Neural cell (in vitro differentiated cells): ENCODE measurements at regions not wholly inside any gene's neighbourhood (a gene's known extent, or its start where the extent isn't known, plus 50 kb on each side); places are given as distances from the start of the nearest gene placed in this dataset.
"Not testable (repeated sequence)": the region's sequence is repeated elsewhere in the genome, so short reads cannot be mapped to it uniquely, and the experiment has no call there.

Source experiments
- H2AFZ ChIP-seq: fragments of 200-600, 300-800 bp; sonication (generic), shearing (Covaris generic); 2 replicates; pipeline ENCODE4 v1.6.0; 2014; ENCODE audit warnings: low read depth, mild to moderate bottlenecking, antibody characterized with exemption, low read length, moderate library complexity
- H3F3A ChIP-seq: fragments of 200-600 bp; shearing (Covaris generic); 2 replicates; pipeline ENCODE4 v1.6.1; 2016; ENCODE audit warnings: mild to moderate bottlenecking, moderate library complexity, mixed read lengths, antibody characterized with exemption, low read length; ENCODE audit not compliant: insufficient read depth, poor library complexity, severe bottlenecking
- H3K27ac ChIP-seq: fragments of 200-600, 300-800 bp; sonication (generic), shearing (Covaris generic); 2 replicates; pipeline ENCODE4 v1.5.1; 2014; ENCODE audit warnings: mild to moderate bottlenecking, low read length, moderate library complexity
- H3K27me3 ChIP-seq: fragments of 300-800, 200-600 bp; sonication (generic), shearing (Covaris generic); 2 replicates; pipeline ENCODE4 v1.6.0; 2014; ENCODE audit warnings: mild to moderate bottlenecking, low read depth, low read length, moderate library complexity; ENCODE audit not compliant: insufficient read depth
- H3K36me3 ChIP-seq: fragments of 300-800, 200-600 bp; sonication (generic), shearing (Covaris generic); 2 replicates; pipeline ENCODE4 v1.5.1; 2014; ENCODE audit warnings: mild to moderate bottlenecking, antibody characterized with exemption, low read length, moderate library complexity; ENCODE audit not compliant: insufficient read depth
- H3K4me2 ChIP-seq: fragments of 300-800, 200-600 bp; sonication (generic), shearing (Covaris generic); 2 replicates; pipeline ENCODE4 v1.6.0; 2014; ENCODE audit warnings: mild to moderate bottlenecking, low read length
- H3K4me3 ChIP-seq: fragments of 300-800, 200-600 bp; sonication (generic), shearing (Covaris generic); 2 replicates; pipeline ENCODE4 v1.5.1; 2014; ENCODE audit warnings: mild to moderate bottlenecking, low read length, moderate library complexity
- H3K79me2 ChIP-seq: fragments of 200-600 bp; shearing (Covaris generic); replicated peaks from 2 replicates; pipeline ENCODE4 v1.6.0; 2014; ENCODE audit warnings: mild to moderate bottlenecking, low read length, moderate library complexity; ENCODE audit not compliant: insufficient read depth
- H3K9ac ChIP-seq: fragments of 300-800, 200-600 bp; sonication (generic), shearing (Covaris generic); 2 replicates; pipeline ENCODE4 v1.6.1; 2016; ENCODE audit warnings: mild to moderate bottlenecking, low read length, mixed read lengths
- H3K9me2 ChIP-seq: fragments of 200-600 bp; shearing (Covaris generic); 2 replicates; pipeline ENCODE4 v1.6.1; 2016; ENCODE audit warnings: mild to moderate bottlenecking, low read length, mixed read lengths; ENCODE audit not compliant: insufficient read depth
- H3K9me3 ChIP-seq: fragments of 200-600, 300-800 bp; sonication (generic), shearing (Covaris generic); 2 replicates; pipeline ENCODE4 v1.6.1; 2016; ENCODE audit warnings: mild to moderate bottlenecking, mixed run types, low read length, moderate library complexity, mixed read lengths
- H4K20me1 ChIP-seq: fragments of 200-600 bp; shearing (Covaris generic); 2 replicates; pipeline ENCODE4 v1.6.1; 2016; ENCODE audit warnings: mild to moderate bottlenecking, mixed run types; ENCODE audit not compliant: insufficient read depth
- CTCF ChIP-seq: fragments of 450-650 bp; IDR thresholded peaks from 2 replicates; pipeline ENCODE4 v1.5.1; 2014; ENCODE audit warnings: antibody characterized with exemption, mild to moderate bottlenecking, moderate library complexity; ENCODE audit not compliant: poor library complexity, severe bottlenecking
- EP300 ChIP-seq: fragments of 450-650 bp; conservative IDR thresholded peaks from 2 replicates; pipeline ENCODE4 v1.6.1; 2014; ENCODE audit warnings: antibody characterized with exemption, mild to moderate bottlenecking, moderate library complexity; ENCODE audit not compliant: poor library complexity, severe bottlenecking
- EZH2 ChIP-seq: fragments of 200-600, 300-800 bp; shearing (Covaris generic), sonication (generic); IDR thresholded peaks from 2 replicates; pipeline ENCODE4 v1.6.1; 2014; ENCODE audit warnings: antibody characterized with exemption, low read length, borderline replicate concordance, mild to moderate bottlenecking; ENCODE audit not compliant: insufficient read depth, poor library complexity, severe bottlenecking
- MXI1 ChIP-seq: fragments of 450-650 bp; conservative IDR thresholded peaks from 2 replicates; pipeline ENCODE4 v1.6.1; 2014; ENCODE audit warnings: antibody characterized with exemption, mild to moderate bottlenecking; ENCODE audit not compliant: poor library complexity, severe bottlenecking
- POLR2AphosphoS5 ChIP-seq: IDR thresholded peaks from 2 replicates; pipeline ENCODE4 v1.6.1; 2012
- RAD21 ChIP-seq: fragments of 450-650 bp; conservative IDR thresholded peaks from 2 replicates; pipeline ENCODE4 v1.6.1; 2014; ENCODE audit warnings: antibody characterized with exemption, mild to moderate bottlenecking, moderate library complexity
- REST ChIP-seq: IDR thresholded peaks from 2 replicates; pipeline ENCODE4 v1.6.1; 2012; ENCODE audit warnings: borderline replicate concordance
- SMC3 ChIP-seq: fragments of 450-650 bp; conservative IDR thresholded peaks from 2 replicates; pipeline ENCODE4 v1.6.1; 2014; ENCODE audit warnings: antibody characterized with exemption, mild to moderate bottlenecking, moderate library complexity; ENCODE audit not compliant: poor library complexity
- TAF1 ChIP-seq: IDR thresholded peaks from 2 replicates; pipeline ENCODE4 v1.6.1; 2012; ENCODE audit warnings: low read depth

GRCh38 chr5:27103486-27103885, 65.1 kb upstream of the CDH9 start:
- Histone ChIP-seq H3K79me2 (no peaks in the 10 kb centered on the region), H3K4me2 (no peak overlapping the region), H4K20me1 (no peaks in the 10 kb centered on the region), H3K9me2 (no peaks in the 10 kb centered on the region), H2AFZ (no peak overlapping the region), H3K9ac (no peak overlapping the region), H3F3A (no peaks in the 10 kb centered on the region), H3K4me3 (no peak overlapping the region), H3K9me3 (no peaks in the 10 kb centered on the region), H3K36me3 (no peaks in the 10 kb centered on the region), H3K27me3 (no peaks in the 10 kb centered on the region), H3K27ac (no peak overlapping the region)
- TF ChIP-seq POLR2AphosphoS5 (no peak), CTCF (no peak), TAF1 (no peak), REST (no peak), SMC3 (no peak), RAD21 (no peak), MXI1 (no peak), EP300 (no peak), EZH2 (no peak)

- not testable (repeated sequence) for H3K9me2 ChIP-seq, H3K27me3 ChIP-seq, H3K9ac ChIP-seq, H3F3A ChIP-seq, H3K79me2 ChIP-seq, H3K9me3 ChIP-seq, H3K36me3 ChIP-seq, H3K4me2 ChIP-seq, H4K20me1 ChIP-seq, H2AFZ ChIP-seq, H3K27ac ChIP-seq, H3K4me3 ChIP-seq
These were observed 57.4 kb upstream of the CDH9 start for GRCh38 chr5:27095761-27096160.

DNA sequence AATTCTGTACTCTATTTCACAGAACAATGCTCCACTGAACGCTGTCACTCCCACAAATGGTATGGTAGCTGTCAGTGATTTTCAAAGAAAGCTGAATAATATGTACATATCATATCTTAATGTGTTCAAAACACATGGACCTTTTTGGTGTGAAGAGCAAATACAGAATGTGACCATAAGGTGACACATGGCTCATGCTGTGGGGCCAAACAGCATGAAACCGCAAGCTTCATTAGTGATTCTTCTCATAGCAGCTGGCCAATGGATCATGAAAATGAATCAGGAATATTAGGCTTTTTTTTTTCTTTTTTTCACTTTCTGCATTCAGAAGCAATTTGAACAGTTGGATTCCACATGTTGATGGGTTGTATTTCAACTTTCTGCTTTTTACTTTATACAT, 54.9 kb upstream of the CDH9 start:
- Histone ChIP-seq H3K4me2 (no peak overlapping the region), H4K20me1 (no peaks in the 10 kb centered on the region), H3K9ac (no peak overlapping the region), H3K9me3 (no peaks in the 10 kb centered on the region), H3K9me2 (no peaks in the 10 kb centered on the region), H2AFZ (no peak overlapping the region), H3K27ac (no peak overlapping the region), H3K4me3 (no peak overlapping the region), H3K36me3 (no peaks in the 10 kb centered on the region), H3K27me3 (no peaks in the 10 kb centered on the region), H3F3A (no peaks in the 10 kb centered on the region), H3K79me2 (no peaks in the 10 kb centered on the region)
- peak; percentile 32 for TF ChIP-seq EP300
- TF ChIP-seq SMC3 = no peak
